Natural killer cell (primary cell): ENCODE measurements at regions not wholly inside any gene's neighbourhood (a gene's known extent, or its start where the extent isn't known, plus 50 kb on each side); places are given as distances from the start of the nearest gene placed in this dataset.

Source experiments
- ATAC-seq, 3 donors: fragments of 150-1000 bp in 2 of 3; fragments of 200-7000 bp in 1 of 3; cut with Tn5 transposase; 1 replicate in 1 of 3; 2 replicates in 2 of 3; pipeline ENCODE4 v1.10.0; 2021; ENCODE audit warnings: mild to moderate bottlenecking in 2 of 3, moderate library complexity in 2 of 3
- DNase-seq, 2 donors: peaks; one replicate each; pipeline versions ENCODE4 v3.0.0 to v3.0.0-alpha.2; 2013 to 2021; ENCODE audit warnings: mixed read lengths in 1 of 2
- H3K27ac ChIP-seq: one replicate; pipeline ENCODE4 v1.5.1; 2013; ENCODE audit warnings: mild to moderate bottlenecking, low read length
- H3K27me3 ChIP-seq: one replicate; pipeline ENCODE4 v1.6.1; 2013; ENCODE audit warnings: low read length; ENCODE audit not compliant: control insufficient read depth, insufficient read depth
- H3K36me3 ChIP-seq: one replicate; pipeline ENCODE4 v1.6.1; 2013; ENCODE audit warnings: low read length; ENCODE audit not compliant: control insufficient read depth, insufficient read depth
- H3K4me1 ChIP-seq: one replicate; pipeline ENCODE4 v1.6.1; 2013; ENCODE audit warnings: low read length; ENCODE audit not compliant: control insufficient read depth, insufficient read depth
- H3K4me3 ChIP-seq: one replicate; pipeline ENCODE4 v1.5.1; 2013; ENCODE audit warnings: low read length
- H3K9me3 ChIP-seq: one replicate; pipeline ENCODE4 v1.6.1; 2013; ENCODE audit warnings: low read length; ENCODE audit not compliant: control insufficient read depth, insufficient read depth
- H3K27ac Mint-ChIP-seq, 2 donors: one replicate each; pipeline ENCODE4 v1.8.0; 2022; ENCODE audit warnings: mild to moderate bottlenecking in 2 of 2, mixed read lengths in 2 of 2, moderate library complexity in 1 of 2
- H3K27me3 Mint-ChIP-seq, 2 donors: one replicate each; pipeline ENCODE4 v1.8.0; 2022; ENCODE audit warnings: low read depth in 2 of 2, mixed read lengths in 2 of 2
- H3K36me3 Mint-ChIP-seq: one replicate; pipeline ENCODE4 v1.8.0; 2022; ENCODE audit warnings: mixed read lengths
- H3K4me1 Mint-ChIP-seq, 2 donors: one replicate each; pipeline ENCODE4 v1.8.0; 2022; ENCODE audit warnings: mixed read lengths in 2 of 2
- H3K4me3 Mint-ChIP-seq: one replicate; pipeline ENCODE4 v1.8.0; 2022; ENCODE audit warnings: mild to moderate bottlenecking, moderate library complexity, mixed read lengths
- H3K9me3 Mint-ChIP-seq, 2 donors: one replicate each; pipeline ENCODE4 v1.8.0; 2022; ENCODE audit warnings: mixed read lengths in 2 of 2
- CTCF ChIP-seq: fragments of 200-600 bp; IDR thresholded peaks from one replicate; pipeline ENCODE4 v1.8.0; 2022; ENCODE audit warnings: antibody characterized with exemption
- WGBS: methylation state at CpG from one replicate; pipeline ENCODE4 v1.1.7; 2013; ENCODE audit warnings: missing lambda C conversion rate; ENCODE audit not compliant: insufficient coverage; 5-methylcytosine and 5-hydroxymethylcytosine counted together
- intact Hi-C: fragments of 100-400 bp; cut with micrococcal nuclease; formaldehyde crosslinking; loops from one replicate; pipeline ENCODE4 v1.14.2; 2022

DNA sequence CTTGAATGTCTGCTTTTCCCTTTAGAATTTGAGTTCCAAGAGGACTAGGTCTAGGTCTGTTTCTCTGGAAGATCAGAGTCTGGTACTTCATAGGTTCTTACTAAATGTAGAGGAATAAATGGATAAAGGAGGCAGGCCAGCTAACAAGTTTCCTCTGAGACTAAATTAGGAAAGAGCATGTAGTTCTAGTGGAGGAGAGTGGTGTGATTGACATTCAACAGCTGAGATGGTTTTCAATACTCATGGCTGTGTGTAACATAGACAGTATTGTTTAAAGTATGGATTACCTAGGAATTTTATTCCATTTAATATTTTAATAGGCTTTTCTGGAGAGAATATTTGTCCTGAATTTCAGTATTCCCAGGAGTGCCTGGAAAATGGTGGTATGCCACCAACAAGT, 364.7 kb downstream of the METTL15 start:
- Mint-ChIP-seq H3K4me3 (no peak overlapping the region), H3K27me3 (no peaks in the 10 kb centered on the region), H3K4me1 (no peaks in the 10 kb centered on the region), H3K27ac (no peak overlapping the region), H3K9me3 (peaks cover 5 to 12% of the 10 kb centered on the region in 2 donors), H3K36me3 (no peaks in the 10 kb centered on the region)
- Histone ChIP-seq H3K4me3 (no peak overlapping the region), H3K9me3 (no peaks in the 10 kb centered on the region), H3K36me3 (no peaks in the 10 kb centered on the region), H3K4me1 (no peaks in the 10 kb centered on the region), H3K27ac (no peak overlapping the region), H3K27me3 (no peaks in the 10 kb centered on the region)
- DNase-seq (no peak), ATAC-seq (no peak)
- no peak for TF ChIP-seq CTCF
- intact Hi-C loops, result no loop called here

GRCh38 chr11:28471537-28471936, 363.3 kb downstream of the METTL15 start:
- no peak for TF ChIP-seq CTCF
- Histone ChIP-seq H3K4me1 (no peaks in the 10 kb centered on the region), H3K9me3 (peaks cover 3% of the 10 kb centered on the region), H3K27ac (no peak overlapping the region), H3K4me3 (no peak overlapping the region), H3K36me3 (no peaks in the 10 kb centered on the region), H3K27me3 (no peaks in the 10 kb centered on the region)
- H3K27ac Mint-ChIP-seq, result no peak overlapping the region
- no peaks in the 10 kb centered on the region for H3K27me3 Mint-ChIP-seq
- ATAC-seq, result no peak
- no peak overlapping the region for H3K4me3 Mint-ChIP-seq
- H3K36me3 Mint-ChIP-seq, result no peaks in the 10 kb centered on the region
- intact Hi-C loops, result no loop called here
- no peaks in the 10 kb centered on the region for H3K4me1 Mint-ChIP-seq
- H3K9me3 Mint-ChIP-seq, result peaks cover 6 to 8% of the 10 kb centered on the region in 2 donors
- no peak for DNase-seq

DNA sequence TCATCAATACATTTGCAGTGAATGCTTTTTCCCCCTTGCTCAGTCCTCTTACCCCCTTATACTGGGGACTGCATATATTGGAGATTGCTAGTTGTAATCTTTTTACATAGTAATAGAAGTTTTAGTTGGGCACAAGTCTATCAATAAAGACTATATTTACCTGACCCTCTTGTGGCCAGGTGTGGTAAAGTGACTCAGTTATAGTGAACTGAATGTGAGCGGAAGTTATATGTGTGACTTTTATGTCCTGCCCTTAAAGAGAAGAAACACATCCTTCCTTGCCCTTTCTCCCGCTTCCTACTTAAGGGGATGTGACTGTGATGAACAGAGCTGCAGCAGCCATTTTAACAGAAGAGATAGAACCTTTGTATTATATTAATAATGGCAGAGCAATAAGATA, 362.0 kb downstream of the METTL15 start:
- peaks cover 6% of the 10 kb centered on the region for H3K9me3 ChIP-seq
- WGBS, result no CpG with 5 or more reads among the region's 2 CpGs
- no peaks in the 10 kb centered on the region for H3K4me1 ChIP-seq
- no peak overlapping the region for H3K4me3 Mint-ChIP-seq
- TF ChIP-seq CTCF, result no peak
- H3K4me1 Mint-ChIP-seq, result no peaks in the 10 kb centered on the region
- intact Hi-C loops, result no loop called here
- H3K27ac ChIP-seq, result no peak overlapping the region
- DNase-seq, result no peak
- ATAC-seq, result no peak
- no peaks in the 10 kb centered on the region for H3K36me3 Mint-ChIP-seq
- H3K9me3 Mint-ChIP-seq, result peaks cover 6 to 12% of the 10 kb centered on the region in 2 donors
- H3K4me3 ChIP-seq, result no peak overlapping the region
- no peaks in the 10 kb centered on the region for H3K27me3 Mint-ChIP-seq
- no peak overlapping the region for H3K27ac Mint-ChIP-seq
- H3K27me3 ChIP-seq, result no peaks in the 10 kb centered on the region
- no peaks in the 10 kb centered on the region for H3K36me3 ChIP-seq

DNA sequence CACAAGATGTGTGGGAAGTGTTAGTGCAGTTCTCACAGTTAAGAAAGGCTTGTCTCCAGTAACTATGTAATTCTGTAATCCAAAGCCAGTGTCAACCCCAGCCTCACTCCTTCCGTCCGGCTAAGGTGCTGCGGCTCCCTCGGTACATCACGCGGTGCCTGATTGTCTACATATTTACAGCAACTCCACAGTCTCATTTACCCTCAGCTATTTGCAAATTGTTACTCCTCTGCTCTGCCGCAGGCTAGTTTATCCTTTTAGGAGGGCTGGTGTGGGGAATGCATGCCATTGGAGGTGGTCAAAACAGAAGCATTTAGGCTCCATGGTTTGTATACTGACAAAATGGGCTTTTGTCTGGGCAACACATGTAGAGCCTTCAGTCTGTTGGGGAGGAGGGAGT, 358.3 kb downstream of the METTL15 start:
- no peaks in the 10 kb centered on the region for H3K27me3 Mint-ChIP-seq
- no peak for TF ChIP-seq CTCF
- no peaks in the 10 kb centered on the region for H3K27me3 ChIP-seq
- DNase-seq (no peak), ATAC-seq (no peak)
- H3K9me3 ChIP-seq, result peaks cover 6% of the 10 kb centered on the region
- no peaks in the 10 kb centered on the region for H3K4me1 Mint-ChIP-seq
- no peaks in the 10 kb centered on the region for H3K36me3 Mint-ChIP-seq
- intact Hi-C loops, result no loop called here
- H3K27ac ChIP-seq, result no peak overlapping the region
- H3K4me1 ChIP-seq, result no peaks in the 10 kb centered on the region
- no peak overlapping the region for H3K4me3 ChIP-seq
- H3K9me3 Mint-ChIP-seq, result peaks cover 8 to 16% of the 10 kb centered on the region in 2 donors
- WGBS, result 98% methylated on average over 7 of the region's 7 CpGs
- no peak overlapping the region for H3K4me3 Mint-ChIP-seq
- H3K36me3 ChIP-seq, result no peaks in the 10 kb centered on the region
- H3K27ac Mint-ChIP-seq, result no peak overlapping the region
